SU-DHL-6 (cell line): ENCODE measurements at regions not wholly inside any gene's neighbourhood (a gene's known extent, or its start where the extent isn't known, plus 50 kb on each side); places are given as distances from the start of the nearest gene placed in this dataset.
"Not testable (repeated sequence)": the region's sequence is repeated elsewhere in the genome, so short reads cannot be mapped to it uniquely, and the experiment has no call there.

Source experiments
- EZH2phosphoT487 ChIP-seq: fragments of 200-600 bp; sonication (generic), shearing (Covaris generic); conservative IDR thresholded peaks from 2 replicates; pipeline ENCODE4 v1.6.1; 2018; ENCODE audit warnings: mild to moderate bottlenecking, antibody characterized with exemption, low read length, moderate library complexity, mixed read lengths
- TF ChIP-seq, protein P1 (sequence below): fragments of 200-600 bp; sonication (generic); IDR thresholded peaks from one replicate; pipeline ENCODE4 v1.5.1; 2017; ENCODE audit warnings: antibody characterized with exemption, mild to moderate bottlenecking, low read length, moderate library complexity; ENCODE audit not compliant: insufficient read depth, poor library complexity, severe bottlenecking

DNA sequence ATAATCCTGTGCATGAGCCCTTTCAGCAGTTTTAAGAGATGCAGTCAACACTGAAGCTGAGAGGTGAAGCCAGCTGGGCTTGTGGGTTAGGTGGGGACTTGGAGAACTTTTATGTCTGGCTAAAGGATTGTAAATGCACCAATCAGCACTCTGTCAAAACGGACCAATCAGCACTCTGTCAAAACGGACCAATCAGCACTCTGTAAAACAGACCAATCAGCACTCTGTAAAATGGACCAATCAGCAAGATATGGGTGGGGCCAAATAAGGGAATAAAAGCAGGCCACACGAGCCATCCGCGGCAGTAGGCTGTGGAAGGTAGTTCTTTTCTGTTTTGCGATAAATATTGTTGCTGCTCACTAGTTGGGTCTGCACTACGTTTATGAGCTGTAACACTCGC, 374.7 kb downstream of the NPIPA8 start:
- TF ChIP-seq, protein P1, sequence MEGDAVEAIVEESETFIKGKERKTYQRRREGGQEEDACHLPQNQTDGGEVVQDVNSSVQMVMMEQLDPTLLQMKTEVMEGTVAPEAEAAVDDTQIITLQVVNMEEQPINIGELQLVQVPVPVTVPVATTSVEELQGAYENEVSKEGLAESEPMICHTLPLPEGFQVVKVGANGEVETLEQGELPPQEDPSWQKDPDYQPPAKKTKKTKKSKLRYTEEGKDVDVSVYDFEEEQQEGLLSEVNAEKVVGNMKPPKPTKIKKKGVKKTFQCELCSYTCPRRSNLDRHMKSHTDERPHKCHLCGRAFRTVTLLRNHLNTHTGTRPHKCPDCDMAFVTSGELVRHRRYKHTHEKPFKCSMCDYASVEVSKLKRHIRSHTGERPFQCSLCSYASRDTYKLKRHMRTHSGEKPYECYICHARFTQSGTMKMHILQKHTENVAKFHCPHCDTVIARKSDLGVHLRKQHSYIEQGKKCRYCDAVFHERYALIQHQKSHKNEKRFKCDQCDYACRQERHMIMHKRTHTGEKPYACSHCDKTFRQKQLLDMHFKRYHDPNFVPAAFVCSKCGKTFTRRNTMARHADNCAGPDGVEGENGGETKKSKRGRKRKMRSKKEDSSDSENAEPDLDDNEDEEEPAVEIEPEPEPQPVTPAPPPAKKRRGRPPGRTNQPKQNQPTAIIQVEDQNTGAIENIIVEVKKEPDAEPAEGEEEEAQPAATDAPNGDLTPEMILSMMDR, result not testable (repeated sequence)
- TF ChIP-seq EZH2phosphoT487, result not testable (repeated sequence)
